ENCODE measurements at regions not wholly inside any gene's neighbourhood (a gene's known extent, or its start where the extent isn't known, plus 50 kb on each side); places are given as distances from the start of the nearest gene placed in this dataset.

DNA sequence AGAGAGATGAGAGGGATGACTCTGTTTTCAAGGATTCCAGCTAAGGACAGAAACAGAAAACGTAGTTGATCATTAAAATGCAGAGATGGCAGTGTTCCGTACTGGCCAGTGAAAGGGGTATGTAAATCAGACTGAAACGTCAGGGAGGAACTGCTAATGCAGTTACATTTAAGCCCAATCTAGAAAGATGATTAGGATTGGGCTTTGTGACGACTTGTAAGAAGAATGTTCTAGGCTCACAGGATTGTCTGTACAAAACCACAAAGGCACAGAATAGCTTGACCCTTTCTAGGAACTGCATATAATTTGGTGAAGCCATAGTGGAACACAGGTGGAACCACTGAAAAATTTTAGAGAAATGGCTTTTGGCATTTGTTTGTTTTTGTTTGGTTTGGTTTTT is 55.6 kb upstream of the TESK1 start:
- Histone ChIP-seq H4K91ac (replicated peaks; ENCODE audit: insufficient read length, low read length) (no peak overlapping the region), H3K9ac (replicated peaks in 1 of 4; ENCODE audit: extremely low read depth in 1 of 4, low read depth in 3 of 4, low read length in 3 of 4) (no peak overlapping the region), H2BK20ac (ENCODE audit: low read length) (no peak overlapping the region), H3K4ac (replicated peaks; ENCODE audit: insufficient read length, low read depth, low read length) (no peak overlapping the region), H2BK120ac (replicated peaks; ENCODE audit: low read depth, low read length) (no peak overlapping the region), H4K8ac (ENCODE audit: extremely low read depth, insufficient read depth, low read length) (no peak overlapping the region), H3K56ac (replicated peaks; ENCODE audit: insufficient read length, low read depth, low read length) (no peak overlapping the region), H2BK12ac (ENCODE audit: low read depth, low read length) (no peak overlapping the region), H3K4me2 (ENCODE audit: insufficient read depth in 1 of 2, low read depth in 2 of 2, low read length in 2 of 2) (no peak overlapping the region), H4K20me1 (replicated peaks in 1 of 2; ENCODE audit: control insufficient read depth in 1 of 2, insufficient read depth in 2 of 2, low read length in 2 of 2) (peaks cover 0 to 4% of the 10 kb centered on the region in 2 experiments), H4K5ac (ENCODE audit: insufficient read length, low read depth, low read length) (no peak overlapping the region), H3K23me2 (ENCODE audit: low read depth, low read length) (no peaks in the 10 kb centered on the region), H3K9me3 (ENCODE audit: insufficient read depth in 2 of 2, low read depth in 1 of 2, low read length in 1 of 2) (no peaks in the 10 kb centered on the region), H3K23ac (ENCODE audit: insufficient read length) (no peak overlapping the region), H3K27me3 (replicated peaks in 1 of 4; ENCODE audit: control insufficient read depth in 3 of 4, extremely low read depth in 1 of 4, insufficient read depth in 3 of 4, low read length in 3 of 4) (no peaks in the 10 kb centered on the region), H3K4me3 (ENCODE audit: extremely low read depth in 1 of 4, insufficient read depth in 2 of 4, low read depth in 3 of 4, low read length in 4 of 4) (no peak overlapping the region), H3K79me1 (ENCODE audit: low read depth, low read length) (no peaks in the 10 kb centered on the region), H3K4me1 (replicated peaks in 1 of 4; ENCODE audit: control insufficient read depth in 3 of 4, insufficient read depth in 4 of 4, low read length in 3 of 4) (peaks cover 0 to 4% (median 0%) of the 10 kb centered on the region in 4 experiments; a peak in 2 of 7 replicates), H2AK5ac (ENCODE audit: low read depth, low read length) (no peak overlapping the region), H2BK5ac (ENCODE audit: low read depth, low read length) (no peak overlapping the region), H3K79me2 (ENCODE audit: control insufficient read depth in 1 of 2, insufficient read depth in 2 of 2, low read length in 2 of 2) (no peaks in the 10 kb centered on the region; a peak in 1 of 4 replicates), H3K27ac (ENCODE audit: low read depth, low read length) (no peak overlapping the region), H2BK15ac (ENCODE audit: low read length) (no peak overlapping the region), H3K36me3 (ENCODE audit: control insufficient read depth in 2 of 4, insufficient read depth in 4 of 4, low read length in 3 of 4) (no peaks in the 10 kb centered on the region), H3K14ac (ENCODE audit: insufficient read length) (no peak overlapping the region), H3K18ac (ENCODE audit: extremely low read depth, low read length) (no peak overlapping the region), H2AFZ (ENCODE audit: low read length) (no peak overlapping the region)
- CTCF ChIA-PET (ENCODE audit: partially characterized antibody) = interaction anchor here (0.7 to 18.3 kb wide), 6 partner anchors 21 to 302 kb away, joined by 3 to 181 read pairs (median 4); partner anchors contain the start of gene RUSC2
- TF ChIP-seq ASH2L (IDR thresholded peaks at IDR 0.05; ENCODE audit: low read length) (no peak), TAF7 (optimal IDR thresholded peaks at IDR 0.05; ENCODE audit: borderline replicate concordance, low read depth, low read length) (no peak), SRF (IDR thresholded peaks at IDR 0.05; ENCODE audit: low read depth, low read length) (no peak), SIN3A (conservative IDR thresholded peaks at IDR 0.05 in 1 of 2, IDR thresholded peaks at IDR 0.05 in 1 of 2; ENCODE audit: low read depth in 1 of 2, low read length in 2 of 2) (no peak), BCL11A (IDR thresholded peaks at IDR 0.05; ENCODE audit: low read depth in 2 of 2, low read length in 2 of 2) (no peak), SP4 (IDR thresholded peaks at IDR 0.05; ENCODE audit: low read length) (no peak), RBBP5 (IDR thresholded peaks at IDR 0.05; ENCODE audit: borderline replicate concordance, low read depth, low read length) (no peak), CHD1 (IDR thresholded peaks at IDR 0.05; ENCODE audit: low read depth, low read length) (no peak), BACH1 (IDR thresholded peaks at IDR 0.05; ENCODE audit: low read length) (no peak), EP300 (IDR thresholded peaks at IDR 0.05; ENCODE audit: borderline replicate concordance in 1 of 2, low read depth in 2 of 2, low read length in 2 of 2) (no peak)
- TF ChIP-seq, protein P1, sequence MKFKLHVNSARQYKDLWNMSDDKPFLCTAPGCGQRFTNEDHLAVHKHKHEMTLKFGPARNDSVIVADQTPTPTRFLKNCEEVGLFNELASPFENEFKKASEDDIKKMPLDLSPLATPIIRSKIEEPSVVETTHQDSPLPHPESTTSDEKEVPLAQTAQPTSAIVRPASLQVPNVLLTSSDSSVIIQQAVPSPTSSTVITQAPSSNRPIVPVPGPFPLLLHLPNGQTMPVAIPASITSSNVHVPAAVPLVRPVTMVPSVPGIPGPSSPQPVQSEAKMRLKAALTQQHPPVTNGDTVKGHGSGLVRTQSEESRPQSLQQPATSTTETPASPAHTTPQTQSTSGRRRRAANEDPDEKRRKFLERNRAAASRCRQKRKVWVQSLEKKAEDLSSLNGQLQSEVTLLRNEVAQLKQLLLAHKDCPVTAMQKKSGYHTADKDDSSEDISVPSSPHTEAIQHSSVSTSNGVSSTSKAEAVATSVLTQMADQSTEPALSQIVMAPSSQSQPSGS (IDR thresholded peaks at IDR 0.05; ENCODE audit: low read length) = no peak
- TF ChIP-seq, protein P2, sequence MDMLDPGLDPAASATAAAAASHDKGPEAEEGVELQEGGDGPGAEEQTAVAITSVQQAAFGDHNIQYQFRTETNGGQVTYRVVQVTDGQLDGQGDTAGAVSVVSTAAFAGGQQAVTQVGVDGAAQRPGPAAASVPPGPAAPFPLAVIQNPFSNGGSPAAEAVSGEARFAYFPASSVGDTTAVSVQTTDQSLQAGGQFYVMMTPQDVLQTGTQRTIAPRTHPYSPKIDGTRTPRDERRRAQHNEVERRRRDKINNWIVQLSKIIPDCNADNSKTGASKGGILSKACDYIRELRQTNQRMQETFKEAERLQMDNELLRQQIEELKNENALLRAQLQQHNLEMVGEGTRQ (IDR thresholded peaks at IDR 0.05; ENCODE audit: low read length) = no peak
- POLR2A ChIA-PET (ENCODE audit: partially characterized antibody) = interaction anchor here (2.3 kb wide), 1 partner anchor 11 kb away, joined by 11 read pairs; no protein-coding TSS in a partner anchor
- DNase-seq (ENCODE audit: low read depth in 1 of 2, low spot score in 2 of 2) (no peak), FAIRE-seq (no peak)
- 76% methylated on average over 4 of the region's 4 CpGs; no CpG with 5 or more reads in 1 of the 2 experiments for WGBS, 2 experiments (ENCODE audit: extremely low coverage in 1 of 2, insufficient coverage in 1 of 2, insufficient read length in 1 of 2, insufficient replicate concordance in 2 of 2, low coverage in 1 of 2, low lambda C conversion rate in 2 of 2, missing lambda C conversion rate in 1 of 2)

All from H1 (cell line).